Esophagus (tissue), 2 donors: ENCODE measurements at regions not wholly inside any gene's neighbourhood (a gene's known extent, or its start where the extent isn't known, plus 50 kb on each side); places are given as distances from the start of the nearest gene placed in this dataset.

Experiments used
- H3K27ac ChIP-seq, 2 donors: one replicate each; pipeline ENCODE4 v1.5.1; 2013; ENCODE audit warnings: low read depth in 2 of 2, mild to moderate bottlenecking in 2 of 2, inconsistent platforms in 1 of 2, low read length in 1 of 2, moderate library complexity in 1 of 2
- H3K27me3 ChIP-seq, 2 donors: one replicate each; pipeline ENCODE4 v1.6.1; 2013; ENCODE audit warnings: low read length in 2 of 2, control low read depth in 1 of 2, mild to moderate bottlenecking in 1 of 2; ENCODE audit not compliant: insufficient read depth in 2 of 2, control insufficient read depth in 1 of 2
- H3K36me3 ChIP-seq, 2 donors: one replicate each; pipeline ENCODE4 v1.6.1; 2013; ENCODE audit warnings: low read length in 1 of 2; ENCODE audit not compliant: control insufficient read depth in 2 of 2, insufficient read depth in 2 of 2
- H3K4me1 ChIP-seq, 2 donors: one replicate each; pipeline ENCODE4 v1.6.1; 2013; ENCODE audit warnings: low read length in 1 of 2; ENCODE audit not compliant: control insufficient read depth in 2 of 2, insufficient read depth in 2 of 2
- H3K4me3 ChIP-seq, 2 donors: one replicate each; pipeline ENCODE4 v1.5.1; 2013; ENCODE audit warnings: low read length in 2 of 2, mild to moderate bottlenecking in 2 of 2, low read depth in 1 of 2, moderate library complexity in 1 of 2
- H3K9me3 ChIP-seq, 2 donors: one replicate each; pipeline ENCODE4 v1.6.1; 2013; ENCODE audit warnings: mild to moderate bottlenecking in 2 of 2, low read depth in 1 of 2, low read length in 1 of 2, moderate library complexity in 1 of 2; ENCODE audit not compliant: control insufficient read depth in 2 of 2, insufficient read depth in 1 of 2
- WGBS, 2 donors: extraction: QIAGEN DNeasy Blood & Tissue Kit; methylation state at CpG; one replicate each; pipeline ENCODE4 v1.1.7; 2013; 5-methylcytosine and 5-hydroxymethylcytosine counted together
- donor health status: healthy with polysubstance abuse.
- donor health status: Bipolar disorder and iron deficiency.

- Histone ChIP-seq H3K4me1 (no peaks in the 10 kb centered on the region), H3K27ac (no peak overlapping the region), H3K9me3 (no peaks in the 10 kb centered on the region), H3K36me3 (no peaks in the 10 kb centered on the region), H3K4me3 (no peak overlapping the region), H3K27me3 (no peaks in the 10 kb centered on the region)
- WGBS, 2 donors: 85 to 92% methylated on average over 3 of the region's 3 CpGs
Observed at GRCh38 chr4:137468836-137469235, 63.5 kb downstream of the PCDH18 start.

- no peaks in the 10 kb centered on the region for H3K4me1 ChIP-seq
- no peaks in the 10 kb centered on the region for H3K27me3 ChIP-seq
- H3K27ac ChIP-seq: no peak overlapping the region
- H3K36me3 ChIP-seq: no peaks in the 10 kb centered on the region
- H3K4me3 ChIP-seq: no peak overlapping the region
- no peaks in the 10 kb centered on the region for H3K9me3 ChIP-seq
Observed at GRCh38 chr4:137467537-137467936, 64.8 kb downstream of the PCDH18 start.

GRCh38 chr4:137463377-137464003 is 68.8 kb downstream of the PCDH18 start:
- no peaks in the 10 kb centered on the region for H3K9me3 ChIP-seq
- H3K4me3 ChIP-seq: no peak overlapping the region
- H3K4me1 ChIP-seq: no peaks in the 10 kb centered on the region
- H3K27ac ChIP-seq: no peak overlapping the region
- WGBS, 2 donors: 93 to 94% methylated on average over 1 of the region's 1 CpG
- H3K27me3 ChIP-seq: no peaks in the 10 kb centered on the region
- H3K36me3 ChIP-seq: no peaks in the 10 kb centered on the region

- H3K4me3 ChIP-seq: no peak overlapping the region
- no peaks in the 10 kb centered on the region for H3K27me3 ChIP-seq
- H3K9me3 ChIP-seq: no peaks in the 10 kb centered on the region
- H3K27ac ChIP-seq: no peak overlapping the region
- H3K4me1 ChIP-seq: no peaks in the 10 kb centered on the region
- WGBS, 2 donors: 71 to 77% methylated on average over 5 of the region's 5 CpGs
- H3K36me3 ChIP-seq: no peaks in the 10 kb centered on the region
Observed at GRCh38 chr4:137455647-137456321, 76.5 kb downstream of the PCDH18 start.

- H3K4me3 ChIP-seq: no peak overlapping the region
- H3K36me3 ChIP-seq: no peaks in the 10 kb centered on the region
- H3K9me3 ChIP-seq: no peaks in the 10 kb centered on the region
- H3K27ac ChIP-seq: no peak overlapping the region
- no peaks in the 10 kb centered on the region for H3K27me3 ChIP-seq
- no peaks in the 10 kb centered on the region for H3K4me1 ChIP-seq
Observed at GRCh38 chr4:137454767-137455166, 77.5 kb downstream of the PCDH18 start.

- Histone ChIP-seq H3K27me3 (no peaks in the 10 kb centered on the region), H3K27ac (no peak overlapping the region), H3K4me1 (no peaks in the 10 kb centered on the region), H3K4me3 (no peak overlapping the region), H3K36me3 (no peaks in the 10 kb centered on the region), H3K9me3 (no peaks in the 10 kb centered on the region)
- WGBS, 2 donors: 81 to 93% methylated on average over 1 of the region's 1 CpG
Observed at GRCh38 chr4:137452799-137453198, 79.5 kb downstream of the PCDH18 start.

- Histone ChIP-seq H3K9me3 (no peaks in the 10 kb centered on the region), H3K4me3 (no peak overlapping the region), H3K4me1 (no peaks in the 10 kb centered on the region), H3K27me3 (no peaks in the 10 kb centered on the region), H3K36me3 (no peaks in the 10 kb centered on the region), H3K27ac (no peak overlapping the region)
- WGBS, 2 donors: 45 to 47% methylated on average over 3 of the region's 3 CpGs
Observed at GRCh38 chr4:137451172-137451825, 81.0 kb downstream of the PCDH18 start.

GRCh38 chr4:137448402-137448801 is 83.9 kb downstream of the PCDH18 start:
- H3K36me3 ChIP-seq: no peaks in the 10 kb centered on the region
- no peaks in the 10 kb centered on the region for H3K9me3 ChIP-seq
- 74 to 89% methylated on average over 1 of the region's 1 CpG for WGBS, 2 donors
- H3K27ac ChIP-seq: no peak overlapping the region
- H3K27me3 ChIP-seq: no peaks in the 10 kb centered on the region
- H3K4me3 ChIP-seq: no peak overlapping the region
- no peaks in the 10 kb centered on the region for H3K4me1 ChIP-seq

- no peaks in the 10 kb centered on the region for H3K27me3 ChIP-seq
- H3K36me3 ChIP-seq: no peaks in the 10 kb centered on the region
- H3K4me3 ChIP-seq: no peak overlapping the region
- no peaks in the 10 kb centered on the region for H3K9me3 ChIP-seq
- WGBS, 2 donors: 33 to 39% methylated on average over 2 of the region's 2 CpGs
- H3K4me1 ChIP-seq: no peaks in the 10 kb centered on the region
- no peak overlapping the region for H3K27ac ChIP-seq
Observed at GRCh38 chr4:137446071-137446470, 86.2 kb downstream of the PCDH18 start.
